NCI-H1105 treated with DMSO at 0.1 percent for 48 hours (cell line): ENCODE measurements at regions not wholly inside any gene's neighbourhood (a gene's known extent, or its start where the extent isn't known, plus 50 kb on each side); places are given as distances from the start of the nearest gene placed in this dataset.
"Not testable (repeated sequence)": the region's sequence is repeated elsewhere in the genome, so short reads cannot be mapped to it uniquely, and the experiment has no call there.

Experiments
- DNase-seq: peaks from one replicate; lab custom pipeline; 2025; lab: John Stamatoyannopoulos, UW

DNA sequence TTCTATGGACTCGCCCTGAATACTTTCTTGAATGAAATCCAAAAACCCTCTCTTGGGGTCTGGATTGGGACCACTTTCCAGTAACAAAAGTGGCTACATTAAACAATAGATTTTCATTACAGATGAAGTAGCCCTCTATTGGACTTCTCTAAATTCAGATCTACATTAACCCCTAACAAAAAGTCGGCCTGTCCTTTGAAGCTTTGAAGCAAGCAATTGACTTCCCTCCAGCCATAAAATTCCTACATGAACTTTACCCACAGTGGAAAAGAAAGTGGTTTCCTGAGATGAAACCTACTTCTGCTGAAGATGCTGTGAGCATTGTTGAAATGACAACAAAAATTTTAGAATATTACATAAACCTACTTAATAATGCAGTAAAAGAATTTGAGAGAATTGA lies 967.1 kb upstream of the ROBO1 start:
- no peak for DNase-seq

DNA sequence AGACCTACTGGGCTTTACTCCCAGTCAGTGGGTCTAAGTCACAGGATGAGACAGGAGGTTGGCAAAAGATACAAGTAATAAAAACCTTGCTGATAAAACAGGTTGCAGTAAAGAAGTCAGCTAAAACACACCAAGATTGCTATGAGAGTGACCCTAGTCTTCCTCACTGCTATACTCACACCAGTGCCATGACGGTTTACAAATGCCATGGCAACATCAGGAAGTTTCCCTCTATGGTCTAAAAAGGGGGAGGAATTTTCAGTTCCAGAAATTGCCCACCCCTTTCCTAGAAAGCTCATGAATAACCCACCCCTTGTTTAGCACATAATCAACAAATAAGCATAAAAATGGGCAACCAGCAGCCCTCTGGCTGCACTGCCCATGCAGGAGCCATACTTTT lies 966.7 kb upstream of the ROBO1 start:
- no peak for DNase-seq

- DNase-seq: no peak
Measured at GRCh38 chr3:80733522-80734176, 965.9 kb upstream of the ROBO1 start.

DNA sequence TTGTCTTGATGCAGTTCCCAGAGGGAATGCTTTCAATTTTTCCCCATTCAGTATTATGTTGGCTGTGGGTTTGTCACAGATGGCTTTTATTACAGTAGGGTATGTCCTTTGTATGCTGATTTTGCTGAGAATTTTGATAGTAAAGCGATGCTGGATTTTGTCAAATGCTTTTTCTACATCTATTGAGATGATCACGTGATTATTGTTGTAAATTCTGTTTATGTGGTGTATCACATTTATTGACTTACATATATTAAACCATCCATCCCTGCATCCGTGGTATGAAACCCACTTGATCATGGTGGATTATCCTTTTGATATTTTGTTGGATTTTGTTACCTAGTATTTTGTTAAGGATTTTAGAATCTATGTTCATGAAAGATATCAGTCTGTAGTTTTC lies 959.8 kb upstream of the ROBO1 start:
- not testable (repeated sequence) for DNase-seq

DNA sequence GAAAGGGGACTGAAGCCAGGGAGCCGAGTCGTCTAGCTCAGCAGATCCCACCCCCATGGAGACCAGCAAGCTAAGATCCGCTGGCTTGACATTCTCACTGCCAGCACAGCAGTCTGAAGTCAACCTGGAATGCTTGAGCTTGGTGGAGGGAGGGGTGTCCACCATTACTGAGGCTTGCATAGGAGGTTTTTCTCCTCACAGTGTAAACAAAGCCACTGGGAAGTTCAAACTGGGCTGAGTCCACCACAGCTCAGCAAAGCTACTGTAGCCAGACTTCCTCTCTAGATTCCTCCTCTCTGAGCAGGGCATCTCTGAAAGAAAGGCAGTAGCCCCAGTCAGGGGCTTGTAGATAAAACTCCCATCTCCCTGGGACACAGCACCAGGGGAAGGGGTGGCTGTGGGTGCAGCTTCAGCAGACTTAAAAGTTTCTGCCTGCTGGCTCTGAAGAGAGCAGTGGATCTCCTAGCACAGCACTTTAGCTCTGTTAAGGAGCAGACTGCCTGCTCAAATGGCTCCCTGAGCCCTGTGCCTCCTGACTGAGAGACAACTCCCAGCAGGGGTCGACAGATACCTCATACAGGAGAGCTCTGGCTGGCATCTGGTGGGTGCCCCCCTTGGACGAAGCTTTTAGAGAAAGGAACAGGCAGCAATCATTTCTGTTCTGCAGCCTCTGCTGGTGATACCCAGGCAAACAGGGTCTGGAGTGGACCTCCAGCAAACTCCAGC lies 942.0 kb upstream of the ROBO1 start:
- not testable (repeated sequence) for DNase-seq

GRCh38 chr3:80705290-80705689 lies 937.5 kb upstream of the ROBO1 start:
- DNase-seq: no peak

- DNase-seq: no peak
Measured at GRCh38 chr3:80701349-80701748, 933.6 kb upstream of the ROBO1 start.

GRCh38 chr3:80697291-80697690 lies 929.5 kb upstream of the ROBO1 start:
- DNase-seq: no peak

GRCh38 chr3:80696280-80696679 lies 928.5 kb upstream of the ROBO1 start:
- peak; percentile 9 for DNase-seq

GRCh38 chr3:80688814-80689213 lies 921.0 kb upstream of the ROBO1 start:
- peak; percentile 46 for DNase-seq

GRCh38 chr3:80682951-80683350 lies 915.2 kb upstream of the ROBO1 start:
- DNase-seq: no peak

GRCh38 chr3:80682235-80682634 lies 914.4 kb upstream of the ROBO1 start:
- no peak for DNase-seq

GRCh38 chr3:80677796-80678195 lies 910.0 kb upstream of the ROBO1 start:
- DNase-seq: no peak

DNA sequence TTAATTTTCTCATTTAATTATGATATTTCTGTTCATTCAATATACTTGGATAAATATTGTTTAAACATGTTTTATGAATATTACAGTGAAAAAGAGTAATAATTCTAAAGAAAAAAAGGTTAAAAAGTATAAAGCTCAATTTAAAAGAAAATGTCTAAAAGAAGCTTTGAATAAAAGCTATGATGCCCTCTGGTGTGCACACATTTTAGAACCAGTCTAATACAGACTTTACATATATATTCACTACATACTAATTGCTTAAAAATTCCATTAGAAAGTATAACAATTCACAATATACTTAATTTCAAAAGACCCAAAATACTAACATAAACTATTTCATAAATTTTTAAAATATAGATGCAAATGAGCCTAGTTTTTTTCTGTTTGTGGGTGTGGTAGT lies 909.1 kb upstream of the ROBO1 start:
- DNase-seq: no peak

DNA sequence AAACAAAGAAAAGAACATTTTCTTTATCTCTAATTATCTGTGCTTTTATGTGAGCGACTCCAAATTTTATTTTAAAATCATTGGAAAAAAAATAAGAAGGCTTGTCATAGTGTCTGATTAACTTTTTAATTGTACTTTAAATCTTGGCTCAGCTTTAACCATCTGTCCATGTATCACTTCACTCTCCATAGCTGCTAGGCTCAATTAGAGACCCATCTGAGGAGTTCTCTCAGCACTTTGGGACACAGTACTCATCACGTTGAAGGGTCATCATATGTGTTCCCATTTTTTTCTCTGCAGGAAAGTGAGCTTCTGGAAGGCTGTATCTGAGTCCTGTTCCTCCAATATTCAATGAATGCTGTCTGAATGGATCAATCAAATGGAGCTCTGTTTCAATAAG lies 908.5 kb upstream of the ROBO1 start:
- no peak for DNase-seq

DNA sequence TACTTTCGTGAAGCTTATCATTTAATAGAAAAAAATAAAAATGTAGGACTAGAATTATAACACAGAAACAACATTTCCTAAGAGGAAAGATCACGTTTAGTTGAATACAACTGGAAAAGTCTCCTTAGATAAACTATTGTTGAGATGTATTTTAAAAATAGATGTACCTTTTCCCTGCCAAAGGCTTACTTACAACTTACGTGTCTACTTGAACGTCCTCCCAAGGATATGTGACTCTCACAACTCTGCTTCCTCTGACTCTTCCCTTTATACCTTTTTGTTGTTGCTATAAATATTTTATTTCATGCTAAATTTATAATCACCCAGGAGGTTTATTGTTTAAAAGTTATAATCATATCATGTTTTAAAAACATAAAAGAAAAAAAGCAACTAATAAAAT lies 908.0 kb upstream of the ROBO1 start:
- DNase-seq: no peak

GRCh38 chr3:80668600-80669294 lies 900.9 kb upstream of the ROBO1 start:
- no peak for DNase-seq

GRCh38 chr3:80668100-80668499 lies 900.3 kb upstream of the ROBO1 start:
- no peak for DNase-seq

- no peak for DNase-seq
Measured at GRCh38 chr3:80663426-80663825, 895.6 kb upstream of the ROBO1 start.

DNA sequence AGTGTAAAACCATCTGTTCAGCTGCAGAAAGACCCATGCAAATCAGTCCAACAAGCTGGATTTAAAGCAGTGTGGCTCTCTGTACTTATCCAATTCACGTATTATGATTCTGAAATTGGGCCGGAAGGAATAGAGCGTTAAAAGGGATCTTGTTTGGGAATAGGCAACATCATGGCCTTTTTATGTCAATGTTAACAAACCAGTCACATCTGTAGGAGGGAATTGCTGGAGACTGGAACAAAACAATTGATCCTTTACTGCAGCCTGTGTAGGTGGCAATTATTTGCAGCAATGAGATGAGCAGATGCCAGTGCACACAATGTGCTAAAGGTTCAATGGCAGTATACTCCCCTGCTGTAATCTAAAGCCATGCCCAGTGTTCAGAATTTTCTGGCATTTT lies 887.4 kb upstream of the ROBO1 start:
- DNase-seq: no peak

DNA sequence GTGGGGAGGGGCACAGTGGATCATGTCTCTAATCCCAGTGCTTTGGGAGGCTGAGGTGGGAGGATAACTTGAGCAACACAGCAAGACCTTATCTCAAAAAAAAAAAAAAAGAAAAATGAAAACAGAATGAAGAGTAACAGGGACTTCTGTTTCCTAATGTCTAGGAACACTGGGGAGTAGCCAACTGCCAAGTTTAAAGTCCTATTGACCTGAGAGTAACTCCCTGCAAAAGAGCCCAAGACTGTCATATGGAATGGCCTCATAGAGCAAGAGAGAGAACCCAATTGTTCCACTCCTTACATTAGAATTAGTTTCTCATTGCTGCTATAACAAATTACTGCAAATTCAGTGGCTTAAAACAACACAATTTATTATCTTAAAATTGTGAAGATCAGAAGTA lies 881.4 kb upstream of the ROBO1 start:
- no peak for DNase-seq

- no peak for DNase-seq
Measured at GRCh38 chr3:80643421-80643820, 875.6 kb upstream of the ROBO1 start.
